PC-3 (cell line): ENCODE measurements at regions not wholly inside any gene's neighbourhood (a gene's known extent, or its start where the extent isn't known, plus 50 kb on each side); places are given as distances from the start of the nearest gene placed in this dataset.

Source experiments
- ATAC-seq: fragments of 200-7000 bp; cut with Tn5 transposase; 2 replicates; pipeline ENCODE4 v1.9.1; 2020; ENCODE audit warnings: mild to moderate bottlenecking, moderate library complexity
- BruUV-seq: library from RNA; stranded (reverse); fragments of 400-500 nt; replicated peaks from 2 replicates; lab custom pipeline; 2021; lab: Mats Ljungman, UMichigan
- CTCF ChIA-PET: fragments of 300-600 bp; sonication (Branson Sonifier 250); formaldehyde crosslinking; loops from one replicate; lab custom pipeline; 2022; ENCODE audit warnings: antibody characterized with exemption; lab: Charles Lee
- POLR2A ChIA-PET: fragments of 300-600 bp; sonication (Branson Sonifier 250); formaldehyde crosslinking; loops from one replicate; lab custom pipeline; 2022; ENCODE audit warnings: antibody characterized with exemption; ENCODE audit not compliant: unreplicated experiment; lab: Charles Lee
- DNase-seq: peaks from one replicate; pipeline ENCODE4 v3.0.0-alpha.2; 2015
- H2AFZ ChIP-seq: fragments of 300-600 bp; sonication (generic); 2 replicates; pipeline ENCODE4 v1.6.0; 2016; ENCODE audit warnings: antibody characterized with exemption, low read length
- H3F3A ChIP-seq: fragments of 300-600 bp; sonication (generic); one replicate; pipeline ENCODE4 v1.6.0; 2017; ENCODE audit warnings: antibody characterized with exemption, low read length, control low read depth, mild to moderate bottlenecking; ENCODE audit not compliant: unreplicated experiment
- H3K27ac ChIP-seq: fragments of 300-600 bp; sonication (generic); 2 replicates; pipeline ENCODE4 v1.5.1; 2016; ENCODE audit warnings: mild to moderate bottlenecking, low read length
- H3K27me3 ChIP-seq: fragments of 300-600 bp; sonication (generic); 2 replicates; pipeline ENCODE4 v1.6.1; 2016; ENCODE audit warnings: low read length, mixed read lengths
- H3K36me3 ChIP-seq: fragments of 300-600 bp; sonication (generic); 2 replicates; pipeline ENCODE4 v1.6.1; 2016; ENCODE audit warnings: low read depth, mixed run types, low read length, mixed read lengths
- H3K4me1 ChIP-seq: fragments of 300-600 bp; sonication (generic); 2 replicates; pipeline ENCODE4 v1.5.1; 2016; ENCODE audit warnings: low read length; ENCODE audit not compliant: insufficient read depth
- H3K4me2 ChIP-seq: fragments of 300-600 bp; sonication (generic); 2 replicates; pipeline ENCODE4 v1.6.0; 2016; ENCODE audit warnings: low read length
- H3K4me3 ChIP-seq: fragments of 300-600 bp; sonication (generic); 2 replicates; pipeline ENCODE4 v1.5.1; 2016; ENCODE audit warnings: mild to moderate bottlenecking, low read length, mixed read lengths
- H3K79me2 ChIP-seq: fragments of 300-600 bp; sonication (generic); 2 replicates; pipeline ENCODE4 v1.6.1; 2017; ENCODE audit warnings: low read length, mixed read lengths
- H3K9ac ChIP-seq: fragments of 300-600 bp; sonication (generic); 2 replicates; pipeline ENCODE4 v1.6.0; 2016; ENCODE audit warnings: mild to moderate bottlenecking, low read length
- H3K9me2 ChIP-seq: fragments of 300-600 bp; sonication (generic); replicated peaks from 2 replicates; pipeline ENCODE4 v1.6.1; 2016; ENCODE audit warnings: mixed run types, low read length, mixed read lengths
- H3K9me3 ChIP-seq: fragments of 300-600 bp; sonication (generic); 2 replicates; pipeline ENCODE4 v1.6.1; 2016; ENCODE audit warnings: low read length, mixed read lengths
- H4K20me1 ChIP-seq: fragments of 300-600 bp; sonication (generic); 2 replicates; pipeline ENCODE4 v1.6.1; 2016; ENCODE audit warnings: low read length, mixed read lengths
- EZH2 ChIP-seq: fragments of 300-600 bp; sonication (generic); IDR thresholded peaks from one replicate; pipeline ENCODE4 v1.6.1; 2017; ENCODE audit warnings: antibody characterized with exemption, mild to moderate bottlenecking, low read length; ENCODE audit not compliant: unreplicated experiment
- EZH2phosphoT487 ChIP-seq: fragments of 300-600 bp; sonication (generic); IDR thresholded peaks from 2 replicates; pipeline ENCODE4 v1.6.1; 2018; ENCODE audit warnings: mild to moderate bottlenecking, antibody characterized with exemption, low read length, borderline replicate concordance
- intact Hi-C: fragments of 100-400 bp; cut with micrococcal nuclease; formaldehyde crosslinking; loops from 2 replicates; pipeline ENCODE4 v1.9.0; 2023
- TF ChIP-seq, protein P1 (sequence below): fragments of 300-600 bp; sonication (generic); conservative IDR thresholded peaks from 2 replicates; pipeline ENCODE4 v1.5.1; 2017; ENCODE audit warnings: antibody characterized with exemption, low read depth, mild to moderate bottlenecking, low read length

DNA sequence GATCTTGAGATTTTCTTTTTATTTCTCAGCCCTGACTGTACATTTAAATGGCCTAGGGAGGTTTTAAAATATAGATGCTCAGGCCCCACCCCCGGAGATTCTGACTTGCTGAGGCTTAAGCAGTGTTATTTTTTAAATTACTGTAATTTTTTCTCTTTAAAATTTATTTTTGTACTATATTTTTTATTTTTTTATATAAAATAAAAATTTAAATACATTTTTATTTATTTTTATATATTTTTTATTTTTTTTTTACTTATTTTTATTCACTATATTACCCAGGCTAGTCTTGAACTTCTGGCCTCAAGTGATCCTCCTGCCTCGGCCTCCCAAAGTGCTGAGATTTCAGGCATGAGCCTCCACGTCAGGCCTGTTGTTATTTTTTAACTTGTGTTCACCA lies 83.3 kb downstream of the KATNIP start:
- Histone ChIP-seq H3K36me3 (no peaks in the 10 kb centered on the region), H3K79me2 (no peaks in the 10 kb centered on the region), H3K9me3 (no peaks in the 10 kb centered on the region), H3K27me3 (no peaks in the 10 kb centered on the region), H3K9ac (no peak overlapping the region), H2AFZ (no peak overlapping the region), H3K4me2 (no peak overlapping the region), H3F3A (no peaks in the 10 kb centered on the region), H4K20me1 (no peaks in the 10 kb centered on the region), H3K9me2 (no peaks in the 10 kb centered on the region), H3K4me1 (no peaks in the 10 kb centered on the region), H3K4me3 (no peak overlapping the region), H3K27ac (no peak overlapping the region)
- DNase-seq = no peak
- CTCF ChIA-PET = no interaction called here
- TF ChIP-seq, protein P1, sequence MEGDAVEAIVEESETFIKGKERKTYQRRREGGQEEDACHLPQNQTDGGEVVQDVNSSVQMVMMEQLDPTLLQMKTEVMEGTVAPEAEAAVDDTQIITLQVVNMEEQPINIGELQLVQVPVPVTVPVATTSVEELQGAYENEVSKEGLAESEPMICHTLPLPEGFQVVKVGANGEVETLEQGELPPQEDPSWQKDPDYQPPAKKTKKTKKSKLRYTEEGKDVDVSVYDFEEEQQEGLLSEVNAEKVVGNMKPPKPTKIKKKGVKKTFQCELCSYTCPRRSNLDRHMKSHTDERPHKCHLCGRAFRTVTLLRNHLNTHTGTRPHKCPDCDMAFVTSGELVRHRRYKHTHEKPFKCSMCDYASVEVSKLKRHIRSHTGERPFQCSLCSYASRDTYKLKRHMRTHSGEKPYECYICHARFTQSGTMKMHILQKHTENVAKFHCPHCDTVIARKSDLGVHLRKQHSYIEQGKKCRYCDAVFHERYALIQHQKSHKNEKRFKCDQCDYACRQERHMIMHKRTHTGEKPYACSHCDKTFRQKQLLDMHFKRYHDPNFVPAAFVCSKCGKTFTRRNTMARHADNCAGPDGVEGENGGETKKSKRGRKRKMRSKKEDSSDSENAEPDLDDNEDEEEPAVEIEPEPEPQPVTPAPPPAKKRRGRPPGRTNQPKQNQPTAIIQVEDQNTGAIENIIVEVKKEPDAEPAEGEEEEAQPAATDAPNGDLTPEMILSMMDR = no peak
- TF ChIP-seq EZH2phosphoT487 (no peak), EZH2 (no peak)
- ATAC-seq = no peak
- no TSS peak for BruUV-seq
- intact Hi-C loops = no loop called here
- POLR2A ChIA-PET = no interaction called here

DNA sequence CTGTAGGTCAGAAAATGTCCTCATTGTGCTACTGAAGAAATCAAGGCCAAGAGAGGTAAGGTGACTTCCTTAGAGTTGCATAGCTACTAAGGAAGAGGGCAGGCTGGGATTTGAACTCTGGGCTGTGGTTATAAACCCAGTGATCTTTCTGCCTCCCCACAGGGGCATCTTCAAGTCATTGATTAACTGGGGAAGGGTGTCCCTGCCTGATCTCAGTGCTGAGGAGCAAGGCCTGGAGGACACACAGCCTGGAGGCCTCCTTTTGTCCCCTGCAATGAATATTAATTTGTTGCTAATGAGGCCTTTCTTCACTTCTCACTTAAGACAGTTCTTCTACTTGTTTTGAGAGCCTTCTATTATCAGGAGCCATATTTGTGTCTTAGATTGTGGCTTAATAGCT lies 83.8 kb downstream of the KATNIP start:
- H3K27me3 ChIP-seq = no peaks in the 10 kb centered on the region
- no peaks in the 10 kb centered on the region for H4K20me1 ChIP-seq
- no peaks in the 10 kb centered on the region for H3K4me1 ChIP-seq
- no peaks in the 10 kb centered on the region for H3K36me3 ChIP-seq
- H3F3A ChIP-seq = no peaks in the 10 kb centered on the region
- H3K27ac ChIP-seq = no peak overlapping the region
- no peaks in the 10 kb centered on the region for H3K9me2 ChIP-seq
- H3K4me2 ChIP-seq = no peak overlapping the region
- H3K79me2 ChIP-seq = no peaks in the 10 kb centered on the region
- TF ChIP-seq, protein P1 = no peak
- no peak for TF ChIP-seq EZH2
- no peak for TF ChIP-seq EZH2phosphoT487
- no peaks in the 10 kb centered on the region for H3K9me3 ChIP-seq
- no peak for DNase-seq
- no peak overlapping the region for H2AFZ ChIP-seq
- intact Hi-C loops = no loop called here
- no peak overlapping the region for H3K4me3 ChIP-seq
- POLR2A ChIA-PET = no interaction called here
- ATAC-seq = no peak
- no peak overlapping the region for H3K9ac ChIP-seq
- CTCF ChIA-PET = no interaction called here
- no TSS peak for BruUV-seq

DNA sequence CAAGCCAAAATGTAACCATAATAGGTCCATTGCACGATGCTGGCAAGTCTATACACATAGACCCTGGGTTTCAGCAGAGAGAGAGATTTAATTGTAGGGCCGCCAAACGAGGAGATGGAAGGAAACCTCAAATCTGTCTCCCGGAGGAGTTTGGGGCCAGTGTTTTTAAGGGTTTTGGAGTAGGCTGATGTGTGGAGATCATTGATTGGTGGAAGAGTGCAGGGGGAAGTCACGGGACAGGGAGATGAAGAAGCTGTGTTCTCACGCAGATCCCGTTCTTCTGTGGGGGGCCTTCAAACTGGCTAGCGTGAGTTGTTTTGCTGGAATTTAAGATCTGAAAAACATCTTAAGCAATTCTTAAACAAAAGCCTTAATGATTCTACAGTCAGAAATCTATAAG lies 84.8 kb downstream of the KATNIP start:
- no peak overlapping the region for H3K4me2 ChIP-seq
- TF ChIP-seq EZH2phosphoT487 = no peak
- no peak for TF ChIP-seq EZH2
- TF ChIP-seq, protein P1 = no peak
- H3K36me3 ChIP-seq = no peaks in the 10 kb centered on the region; the same call in 1 of the 2 replicates
- no peaks in the 10 kb centered on the region for H3K9me2 ChIP-seq
- no peaks in the 10 kb centered on the region for H3F3A ChIP-seq
- H3K9me3 ChIP-seq = no peaks in the 10 kb centered on the region
- H3K4me1 ChIP-seq = no peaks in the 10 kb centered on the region
- no peak overlapping the region for H3K4me3 ChIP-seq
- H3K27me3 ChIP-seq = no peaks in the 10 kb centered on the region
- DNase-seq (no peak), ATAC-seq (no peak)
- intact Hi-C loops = no loop called here
- BruUV-seq = no TSS peak
- H3K9ac ChIP-seq = no peak overlapping the region
- no peak overlapping the region for H3K27ac ChIP-seq
- H4K20me1 ChIP-seq = no peaks in the 10 kb centered on the region
- H3K79me2 ChIP-seq = no peaks in the 10 kb centered on the region
- ChIA-PET CTCF (no interaction called here), POLR2A (no interaction called here)
- H2AFZ ChIP-seq = no peak overlapping the region
